HFF-Myc (cell line): ENCODE measurements at regions not wholly inside any gene's neighbourhood (a gene's known extent, or its start where the extent isn't known, plus 50 kb on each side); places are given as distances from the start of the nearest gene placed in this dataset.

Experiments used
- DNase-seq: peaks from one replicate; pipeline ENCODE4 v3.0.0-alpha.2; 2011; ENCODE audit warnings: low read depth; ENCODE audit errors: extremely low read depth
- H3K4me3 ChIP-seq: replicated peaks from 2 replicates; pipeline ENCODE4 v1.5.1; 2011; ENCODE audit warnings: low read depth, mild to moderate bottlenecking, control low read depth, low read length
- TF ChIP-seq, protein P1 (sequence below): IDR thresholded peaks from 2 replicates; pipeline ENCODE4 v1.5.1; 2012; ENCODE audit warnings: mild to moderate bottlenecking, low read depth, low read length, control low read depth; ENCODE audit errors: missing control alignments

DNA sequence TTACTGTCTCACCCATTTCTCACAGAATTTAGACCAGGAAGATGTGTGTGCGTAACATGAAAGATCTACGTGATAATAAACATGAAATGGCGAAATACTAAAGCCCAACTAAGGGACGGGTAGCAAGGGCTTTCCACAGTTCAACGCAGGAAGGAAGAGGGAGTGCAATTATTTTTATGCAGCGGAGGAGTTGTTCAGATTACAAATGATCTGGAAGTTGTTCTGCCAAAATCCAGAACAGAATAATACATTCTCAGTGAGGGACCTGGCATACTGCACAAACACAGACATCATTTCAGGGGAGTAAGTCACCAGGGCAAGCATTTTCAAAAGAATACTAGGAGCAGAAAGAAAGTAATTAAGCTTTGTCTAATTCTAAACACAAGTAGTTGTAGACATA is 133.6 kb upstream of the RAP2B start:
- no peak overlapping the region for H3K4me3 ChIP-seq
- no peak for DNase-seq
- TF ChIP-seq, protein P1, sequence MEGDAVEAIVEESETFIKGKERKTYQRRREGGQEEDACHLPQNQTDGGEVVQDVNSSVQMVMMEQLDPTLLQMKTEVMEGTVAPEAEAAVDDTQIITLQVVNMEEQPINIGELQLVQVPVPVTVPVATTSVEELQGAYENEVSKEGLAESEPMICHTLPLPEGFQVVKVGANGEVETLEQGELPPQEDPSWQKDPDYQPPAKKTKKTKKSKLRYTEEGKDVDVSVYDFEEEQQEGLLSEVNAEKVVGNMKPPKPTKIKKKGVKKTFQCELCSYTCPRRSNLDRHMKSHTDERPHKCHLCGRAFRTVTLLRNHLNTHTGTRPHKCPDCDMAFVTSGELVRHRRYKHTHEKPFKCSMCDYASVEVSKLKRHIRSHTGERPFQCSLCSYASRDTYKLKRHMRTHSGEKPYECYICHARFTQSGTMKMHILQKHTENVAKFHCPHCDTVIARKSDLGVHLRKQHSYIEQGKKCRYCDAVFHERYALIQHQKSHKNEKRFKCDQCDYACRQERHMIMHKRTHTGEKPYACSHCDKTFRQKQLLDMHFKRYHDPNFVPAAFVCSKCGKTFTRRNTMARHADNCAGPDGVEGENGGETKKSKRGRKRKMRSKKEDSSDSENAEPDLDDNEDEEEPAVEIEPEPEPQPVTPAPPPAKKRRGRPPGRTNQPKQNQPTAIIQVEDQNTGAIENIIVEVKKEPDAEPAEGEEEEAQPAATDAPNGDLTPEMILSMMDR: no peak

DNA sequence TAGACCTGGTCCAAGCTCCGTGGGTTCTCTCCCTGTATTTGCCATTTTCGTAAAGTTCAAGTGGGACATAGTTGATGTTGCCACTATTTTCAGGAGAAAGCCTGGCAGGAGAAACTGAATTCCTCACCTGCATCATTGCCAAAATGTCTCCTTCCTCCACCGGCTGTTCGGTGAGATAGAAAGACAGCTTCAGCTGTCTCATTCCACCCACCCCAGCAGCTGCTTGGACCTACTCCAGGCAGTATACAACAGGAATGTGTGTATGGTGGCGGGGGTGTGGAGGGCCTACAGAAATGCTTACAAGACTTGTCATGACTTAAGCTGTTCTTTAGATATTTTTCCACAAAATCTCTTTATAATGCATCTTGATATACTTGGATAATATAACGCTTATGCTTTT is 132.7 kb upstream of the RAP2B start:
- TF ChIP-seq, protein P1: no peak
- DNase-seq: no peak
- no peak overlapping the region for H3K4me3 ChIP-seq

DNA sequence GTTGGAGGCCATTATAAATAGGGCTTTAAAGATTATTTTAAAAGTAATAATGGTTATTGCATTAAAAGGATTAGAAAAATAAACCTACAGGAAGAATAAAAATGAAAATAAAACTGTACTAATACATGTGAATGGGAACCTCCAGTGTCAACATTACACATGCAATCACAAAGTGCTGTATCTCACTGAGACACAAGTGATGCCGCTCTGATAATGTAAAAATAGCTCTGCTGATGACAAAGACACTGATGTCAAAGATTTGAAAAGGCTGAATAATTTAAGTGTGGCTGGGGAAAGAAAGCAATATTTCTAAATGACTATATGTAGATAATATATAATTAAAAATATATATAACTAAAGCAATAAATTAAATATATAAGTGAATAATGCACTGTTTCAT is 129.1 kb upstream of the RAP2B start:
- no peak overlapping the region for H3K4me3 ChIP-seq
- DNase-seq: no peak
- TF ChIP-seq, protein P1: no peak

DNA sequence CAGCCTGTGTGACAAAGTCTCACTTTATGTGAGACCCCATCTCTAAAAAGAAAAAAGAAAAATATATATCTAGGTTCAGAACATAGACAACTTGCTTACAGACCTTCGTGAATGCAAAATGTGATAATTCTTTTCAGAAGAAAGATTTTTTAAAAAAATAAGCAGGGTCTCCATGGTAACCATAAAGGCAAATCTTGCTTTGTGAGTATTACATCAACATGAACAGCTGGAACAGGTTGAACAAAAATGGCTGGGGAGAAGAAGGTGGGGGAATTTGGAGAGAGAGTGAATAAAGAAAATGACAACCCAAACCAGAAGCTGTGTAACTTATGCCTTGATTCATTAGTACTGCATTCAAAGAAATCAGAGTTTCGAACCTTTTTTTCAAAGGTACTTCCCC is 125.2 kb upstream of the RAP2B start:
- H3K4me3 ChIP-seq: no peak overlapping the region
- no peak for DNase-seq
- TF ChIP-seq, protein P1: no peak

DNA sequence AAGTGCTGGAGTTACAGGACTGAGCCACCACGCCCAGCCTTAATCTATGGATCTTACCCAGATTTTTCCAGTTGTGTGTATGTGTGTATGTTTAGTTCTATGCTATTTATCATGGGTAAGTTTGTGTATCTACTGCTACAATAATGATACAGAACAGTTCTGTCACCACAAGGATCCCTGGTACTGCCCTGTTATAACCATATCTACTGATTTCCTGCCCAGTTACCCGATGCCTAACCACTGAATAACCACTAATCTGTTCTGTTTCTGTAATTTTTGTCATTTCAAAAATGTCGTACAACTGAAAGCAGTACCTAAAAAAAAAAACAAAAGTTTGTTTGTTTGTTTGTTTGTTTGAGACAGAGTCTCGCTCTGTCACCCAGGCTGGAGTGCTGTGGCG is 123.7 kb upstream of the RAP2B start:
- DNase-seq: no peak
- TF ChIP-seq, protein P1: no peak
- H3K4me3 ChIP-seq: no peak overlapping the region

DNA sequence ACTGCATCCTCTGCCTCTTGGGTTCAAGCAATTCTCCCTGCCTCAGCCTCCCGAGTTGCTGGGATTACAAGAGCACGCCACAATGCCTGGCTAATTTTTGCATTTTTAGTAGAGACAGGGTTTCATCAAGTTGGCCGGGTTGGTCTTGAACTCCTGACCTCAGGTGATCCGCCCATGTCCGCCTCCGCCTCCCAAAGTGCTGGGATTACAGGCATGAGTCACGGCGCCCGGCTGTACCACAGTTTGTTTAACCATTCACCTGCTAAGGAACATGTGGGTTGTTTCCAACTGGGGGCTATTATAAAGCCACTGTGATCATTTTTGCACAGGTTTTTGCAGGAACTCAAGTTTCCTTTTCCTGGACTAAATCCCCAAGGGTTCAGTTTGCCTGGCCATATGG is 123.2 kb upstream of the RAP2B start:
- H3K4me3 ChIP-seq: no peak overlapping the region
- TF ChIP-seq, protein P1: no peak
- DNase-seq: no peak

DNA sequence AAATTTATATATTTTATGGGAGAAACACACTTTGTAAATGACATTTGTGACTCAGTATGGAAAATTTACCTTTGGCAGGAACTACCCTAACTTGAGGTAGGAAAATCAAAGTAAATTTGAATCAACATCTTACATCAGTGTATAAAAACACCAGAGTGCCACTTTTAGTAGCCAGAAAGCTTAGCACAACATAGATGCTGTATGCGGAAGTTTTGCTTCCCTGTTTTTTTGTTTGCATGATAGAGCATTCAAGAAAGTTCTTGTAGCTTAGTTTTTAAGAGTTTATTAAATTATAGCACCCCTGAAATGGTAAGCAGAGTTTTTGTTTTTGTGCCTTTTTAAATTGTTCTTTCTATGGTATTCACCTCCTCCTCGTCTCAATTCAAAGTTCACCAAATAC is 120.8 kb upstream of the RAP2B start:
- H3K4me3 ChIP-seq: no peak overlapping the region
- TF ChIP-seq, protein P1: no peak
- DNase-seq: no peak
